Loucy (cell line): ENCODE measurements at regions not wholly inside any gene's neighbourhood (a gene's known extent, or its start where the extent isn't known, plus 50 kb on each side); places are given as distances from the start of the nearest gene placed in this dataset.

Experiments
- H2AFZ ChIP-seq: fragments of 200-600 bp; sonication (generic); 2 replicates; pipeline ENCODE4 v1.6.0; 2016; ENCODE audit warnings: antibody characterized with exemption, mild to moderate bottlenecking, low read length, moderate library complexity
- H3F3A ChIP-seq: fragments of 200-600 bp; 2 replicates; pipeline ENCODE4 v1.6.0; 2016; ENCODE audit warnings: antibody characterized with exemption, low read depth, mild to moderate bottlenecking
- H3K27me3 ChIP-seq: fragments of 200-600 bp; sonication (generic); 2 replicates; pipeline ENCODE4 v1.6.1; 2014; ENCODE audit warnings: low read length, mild to moderate bottlenecking; ENCODE audit not compliant: insufficient read depth, poor library complexity, severe bottlenecking
- H3K36me3 ChIP-seq: fragments of 200-600 bp; sonication (generic); 2 replicates; pipeline ENCODE4 v1.6.1; 2016; ENCODE audit warnings: low read length; ENCODE audit not compliant: insufficient read depth
- H3K4me1 ChIP-seq: fragments of 200-600 bp; sonication (generic); 2 replicates; pipeline ENCODE4 v1.5.1; 2014; ENCODE audit warnings: low read length, mild to moderate bottlenecking; ENCODE audit not compliant: insufficient read depth, poor library complexity, severe bottlenecking
- H3K4me2 ChIP-seq: fragments of 200-600 bp; sonication (generic); 2 replicates; pipeline ENCODE4 v1.6.0; 2014; ENCODE audit warnings: antibody characterized with exemption, low read length, low read depth, mild to moderate bottlenecking; ENCODE audit not compliant: poor library complexity, severe bottlenecking
- H3K4me3 ChIP-seq: fragments of 200-600 bp; sonication (generic); 2 replicates; pipeline ENCODE4 v1.5.1; 2014; ENCODE audit warnings: low read length, mild to moderate bottlenecking, mixed read lengths; ENCODE audit not compliant: poor library complexity, severe bottlenecking
- H3K79me2 ChIP-seq: fragments of 200-600 bp; sonication (generic); 2 replicates; pipeline ENCODE4 v1.6.1; 2014; ENCODE audit warnings: low read length; ENCODE audit not compliant: insufficient read depth
- H3K9ac ChIP-seq: fragments of 200-600 bp; sonication (generic); 2 replicates; pipeline ENCODE4 v1.6.0; 2014; ENCODE audit warnings: mild to moderate bottlenecking, low read depth, low read length, moderate library complexity; ENCODE audit not compliant: poor library complexity, severe bottlenecking
- H3K9me2 ChIP-seq: fragments of 200-600 bp; sonication (generic); replicated peaks from 2 replicates; pipeline ENCODE4 v1.6.1; 2016; ENCODE audit warnings: low read depth, low read length, mixed read lengths
- H3K9me3 ChIP-seq: fragments of 200-600 bp; sonication (generic); 2 replicates; pipeline ENCODE4 v1.6.1; 2014; ENCODE audit warnings: mild to moderate bottlenecking, antibody characterized with exemption, low read length, low read depth; ENCODE audit not compliant: insufficient read depth
- H4K20me1 ChIP-seq: fragments of 200-600 bp; sonication (generic); 2 replicates; pipeline ENCODE4 v1.6.0; 2014; ENCODE audit warnings: antibody characterized with exemption, low read length, mild to moderate bottlenecking; ENCODE audit not compliant: insufficient read depth, poor library complexity, severe bottlenecking
- CTCF ChIP-seq: fragments of 200-600 bp; sonication (generic); conservative IDR thresholded peaks from 2 replicates; pipeline ENCODE4 v1.5.1; 2014; ENCODE audit warnings: mild to moderate bottlenecking, antibody characterized with exemption, low read length
- EZH2phosphoT487 ChIP-seq: fragments of 200-600 bp; IDR thresholded peaks from 2 replicates; pipeline ENCODE4 v1.6.1; 2018; ENCODE audit warnings: antibody characterized with exemption, mild to moderate bottlenecking, moderate library complexity, borderline replicate concordance

DNA sequence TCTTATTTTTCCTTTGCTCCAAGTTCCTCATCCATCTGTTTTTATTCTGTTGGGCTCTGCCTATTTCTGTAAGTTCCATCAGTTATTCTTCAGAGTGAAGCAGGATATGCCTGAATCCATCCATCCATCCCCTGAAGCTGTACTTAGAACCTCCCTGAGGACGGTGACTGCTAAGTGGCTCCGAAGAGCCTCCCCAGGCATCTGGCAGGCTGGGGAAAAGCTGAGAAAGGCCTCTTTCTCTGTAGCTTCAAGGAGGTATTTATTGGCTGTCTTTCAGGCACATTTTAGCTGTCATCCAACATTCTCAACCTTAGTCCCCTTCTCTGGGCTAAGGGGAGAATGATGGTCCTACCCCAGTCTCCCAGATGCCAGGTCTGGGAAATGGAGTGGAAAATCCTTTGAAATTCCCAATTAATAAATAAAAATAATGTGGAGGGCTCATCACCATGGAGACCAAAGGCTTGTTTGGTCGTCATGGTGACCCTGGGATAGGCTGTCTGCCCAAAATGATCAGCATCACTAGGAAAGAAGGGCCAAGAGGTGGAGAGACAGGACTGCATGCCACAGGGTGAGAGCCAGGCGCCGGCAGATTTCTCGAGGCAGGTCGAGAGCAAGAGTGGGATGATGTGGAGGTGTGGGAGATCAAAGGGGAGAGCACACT lies 82.0 kb downstream of the UBIAD1 start:
- H3F3A ChIP-seq, result no peaks in the 10 kb centered on the region
- H2AFZ ChIP-seq, result no peak overlapping the region
- no peaks in the 10 kb centered on the region for H3K9me3 ChIP-seq
- no peak for TF ChIP-seq CTCF
- peaks cover 45% of the 10 kb centered on the region for H3K4me1 ChIP-seq
- H3K36me3 ChIP-seq, result no peaks in the 10 kb centered on the region
- H4K20me1 ChIP-seq, result no peaks in the 10 kb centered on the region
- H3K4me3 ChIP-seq, result no peak overlapping the region
- H3K79me2 ChIP-seq, result no peaks in the 10 kb centered on the region
- H3K9ac ChIP-seq, result no peak overlapping the region
- H3K9me2 ChIP-seq, result no peaks in the 10 kb centered on the region
- H3K27me3 ChIP-seq, result no peaks in the 10 kb centered on the region
- no peak overlapping the region for H3K4me2 ChIP-seq

DNA sequence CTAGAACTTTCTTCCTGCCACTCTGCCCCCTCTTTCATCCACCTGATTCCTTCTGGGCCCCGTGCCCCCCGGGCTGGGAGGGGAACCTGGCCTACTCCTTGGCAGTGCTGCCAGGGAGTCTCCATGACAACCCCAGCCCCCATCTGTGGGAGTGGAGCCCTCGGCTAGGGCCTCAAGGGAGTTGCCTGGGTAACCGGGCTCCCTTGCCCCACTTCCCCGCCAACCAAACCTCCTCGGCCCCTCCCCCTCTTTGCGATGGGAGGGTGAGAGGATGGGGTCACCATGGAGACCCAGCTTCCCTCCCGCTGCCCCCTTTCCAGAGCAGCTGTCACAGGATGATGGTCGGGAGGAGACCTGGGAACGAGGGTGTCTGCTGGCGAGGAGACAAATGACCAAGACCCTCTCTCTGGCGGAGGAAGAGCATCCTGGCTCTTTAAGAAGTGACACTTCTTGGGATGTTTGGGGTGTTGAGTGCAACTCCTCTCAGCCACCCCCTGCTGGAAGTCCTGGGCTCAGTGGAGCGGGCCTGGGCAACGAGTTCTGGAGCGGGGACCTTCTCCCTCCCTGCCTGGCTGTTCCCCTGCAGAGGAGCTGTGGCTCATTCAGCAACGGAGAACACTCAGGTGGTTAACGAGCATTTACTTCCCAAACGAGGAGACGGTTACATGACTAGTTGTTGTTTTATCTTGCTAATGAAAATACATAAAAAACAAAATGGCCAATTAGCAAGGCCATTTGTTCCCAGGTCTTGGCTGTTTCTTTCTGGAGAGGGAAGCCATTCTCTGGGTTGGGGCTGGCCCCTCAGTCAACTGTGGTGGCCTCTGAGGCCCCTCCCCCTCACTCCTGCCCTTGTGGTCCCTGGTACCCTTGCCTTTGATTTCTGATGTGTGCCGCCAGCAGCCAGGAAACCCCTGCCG lies 82.8 kb downstream of the UBIAD1 start:
- Histone ChIP-seq H3K4me3 (no peak overlapping the region), H3F3A (no peaks in the 10 kb centered on the region), H2AFZ (peak overlapping the region; percentile 63; the same call in 1 of the 2 replicates), H3K79me2 (no peaks in the 10 kb centered on the region), H3K9me3 (no peaks in the 10 kb centered on the region), H3K36me3 (no peaks in the 10 kb centered on the region), H3K4me1 (peaks cover 37% of the 10 kb centered on the region), H3K4me2 (peak overlapping the region; percentile 49), H3K9ac (no peak overlapping the region), H3K9me2 (no peaks in the 10 kb centered on the region), H3K27me3 (no peaks in the 10 kb centered on the region), H4K20me1 (no peaks in the 10 kb centered on the region)
- no peak for TF ChIP-seq EZH2phosphoT487
- TF ChIP-seq CTCF, result no peak

GRCh38 chr1:11357276-11357675 lies 84.3 kb downstream of the UBIAD1 start:
- Histone ChIP-seq H4K20me1 (no peaks in the 10 kb centered on the region), H3K27me3 (no peaks in the 10 kb centered on the region), H3K9me2 (no peaks in the 10 kb centered on the region), H3K9me3 (no peaks in the 10 kb centered on the region), H3K4me2 (no peak overlapping the region), H3K79me2 (no peaks in the 10 kb centered on the region), H3K4me3 (no peak overlapping the region), H2AFZ (no peak overlapping the region), H3F3A (no peaks in the 10 kb centered on the region), H3K4me1 (peaks cover 27% of the 10 kb centered on the region), H3K36me3 (no peaks in the 10 kb centered on the region), H3K9ac (no peak overlapping the region)
- no peak for TF ChIP-seq CTCF
- TF ChIP-seq EZH2phosphoT487, result no peak
